ENCODE measurements at regions not wholly inside any gene's neighbourhood (a gene's known extent, or its start where the extent isn't known, plus 50 kb on each side); places are given as distances from the start of the nearest gene placed in this dataset.
"Not testable (repeated sequence)": the region's sequence is repeated elsewhere in the genome, so short reads cannot be mapped to it uniquely, and the experiment has no call there.

GRCh38 chr20:52098186-52098585, 93.4 kb downstream of the ZFP64 start:
- DNase-seq (ENCODE audit: low read depth in 2 of 2), result no peak

GRCh38 chr20:52096117-52096516, 95.5 kb downstream of the ZFP64 start:
- no peak for DNase-seq (ENCODE audit: low read depth in 2 of 2)

- DNase-seq (ENCODE audit: low read depth in 2 of 2), result no peak
Observed at GRCh38 chr20:52094693-52095092, 96.9 kb downstream of the ZFP64 start.

GRCh38 chr20:52093575-52093974, 98.0 kb downstream of the ZFP64 start:
- no peak for DNase-seq (ENCODE audit: low read depth in 2 of 2)

- DNase-seq (ENCODE audit: low read depth in 2 of 2), result no peak
Observed at GRCh38 chr20:52090035-52090434, 101.5 kb downstream of the ZFP64 start.

GRCh38 chr20:52087471-52087870, 104.1 kb downstream of the ZFP64 start:
- no peak for DNase-seq (ENCODE audit: low read depth in 2 of 2)

GRCh38 chr20:52086878-52087277, 104.7 kb downstream of the ZFP64 start:
- DNase-seq (ENCODE audit: low read depth in 2 of 2), result no peak

- no peak for DNase-seq (ENCODE audit: low read depth in 2 of 2)
Observed at GRCh38 chr20:52084727-52085126, 106.9 kb downstream of the ZFP64 start.

- peak in 1 of 2 donors; percentile 28 for DNase-seq (ENCODE audit: low read depth in 2 of 2)
Observed at GRCh38 chr20:52083627-52084232, 107.8 kb downstream of the ZFP64 start.

GRCh38 chr20:52082612-52083011, 109.0 kb downstream of the ZFP64 start:
- DNase-seq (ENCODE audit: low read depth in 2 of 2), result no peak

GRCh38 chr20:52081791-52082190, 109.8 kb downstream of the ZFP64 start:
- no peak for DNase-seq (ENCODE audit: low read depth in 2 of 2)

GRCh38 chr20:52081066-52081465, 110.5 kb downstream of the ZFP64 start:
- DNase-seq (ENCODE audit: low read depth in 2 of 2), result no peak

GRCh38 chr20:52078289-52078688, 113.3 kb downstream of the ZFP64 start:
- DNase-seq (ENCODE audit: low read depth in 2 of 2), result no peak

GRCh38 chr20:52076164-52076563, 115.4 kb downstream of the ZFP64 start:
- no peak for DNase-seq (ENCODE audit: low read depth in 2 of 2)

- no peak for DNase-seq (ENCODE audit: low read depth in 2 of 2)
Observed at GRCh38 chr20:52075400-52075799, 116.2 kb downstream of the ZFP64 start.

- no peak for DNase-seq (ENCODE audit: low read depth in 2 of 2)
Observed at GRCh38 chr20:52071136-52071535, 120.4 kb downstream of the ZFP64 start.

- DNase-seq (ENCODE audit: low read depth in 2 of 2), result no peak
Observed at GRCh38 chr20:52064931-52065330, 126.6 kb downstream of the ZFP64 start.

- DNase-seq (ENCODE audit: low read depth in 2 of 2), result no peak
Observed at GRCh38 chr20:52062452-52063209, 128.9 kb downstream of the ZFP64 start.

GRCh38 chr20:52060794-52061714, 130.5 kb downstream of the ZFP64 start:
- no peak for DNase-seq (ENCODE audit: low read depth in 2 of 2)

- not testable (repeated sequence) for DNase-seq (ENCODE audit: low read depth in 2 of 2)
Observed at GRCh38 chr20:52057133-52057532, 134.4 kb downstream of the ZFP64 start.

GRCh38 chr20:52056203-52057062, 135.1 kb downstream of the ZFP64 start:
- no peak for DNase-seq (ENCODE audit: low read depth in 2 of 2)

Measured in stimulated activated CD8-positive, alpha-beta memory T cell treated with anti-CD3 and anti-CD28 coated beads, Interleukin-7, amount 100 ng/mL, for 4 hours (primary cell).